ENCODE measurements at regions not wholly inside any gene's neighbourhood (a gene's known extent, or its start where the extent isn't known, plus 50 kb on each side); places are given as distances from the start of the nearest gene placed in this dataset.

DNA sequence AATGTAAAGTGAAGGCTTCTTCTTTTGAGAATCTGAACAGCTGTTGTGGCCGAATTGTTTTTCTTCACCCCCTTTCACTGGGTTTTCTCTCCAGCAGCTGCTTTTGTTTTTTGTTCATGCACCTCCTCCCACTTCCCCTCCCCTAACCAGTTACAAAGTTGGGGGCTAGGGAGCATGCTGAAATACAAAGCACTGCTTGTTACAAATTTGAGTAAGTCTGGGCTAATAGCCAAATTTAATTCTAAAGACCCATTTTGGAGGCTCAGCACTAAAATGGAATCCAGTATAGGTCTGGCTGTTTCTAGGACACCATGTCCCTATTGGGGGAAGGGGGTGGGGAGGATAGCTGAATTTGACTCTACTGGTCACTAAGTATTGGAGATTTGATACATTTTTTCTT is 89.2 kb upstream of the GPM6B start:
- intact Hi-C loops (cut with DNase I) = no loop called here
- Histone ChIP-seq H3K4me1 (no peaks in the 10 kb centered on the region), H3K36me3 (ENCODE audit: insufficient read depth in 1 of 2, low read depth in 1 of 2) (no peaks in the 10 kb centered on the region), H3K27ac (no peak overlapping the region), H3K9me3 (no peaks in the 10 kb centered on the region), H3K27me3 (ENCODE audit: insufficient read depth in 3 of 3, low read length in 2 of 3) (no peaks in the 10 kb centered on the region), H3K4me3 (no peak overlapping the region)
- TF ChIP-seq, protein P1, sequence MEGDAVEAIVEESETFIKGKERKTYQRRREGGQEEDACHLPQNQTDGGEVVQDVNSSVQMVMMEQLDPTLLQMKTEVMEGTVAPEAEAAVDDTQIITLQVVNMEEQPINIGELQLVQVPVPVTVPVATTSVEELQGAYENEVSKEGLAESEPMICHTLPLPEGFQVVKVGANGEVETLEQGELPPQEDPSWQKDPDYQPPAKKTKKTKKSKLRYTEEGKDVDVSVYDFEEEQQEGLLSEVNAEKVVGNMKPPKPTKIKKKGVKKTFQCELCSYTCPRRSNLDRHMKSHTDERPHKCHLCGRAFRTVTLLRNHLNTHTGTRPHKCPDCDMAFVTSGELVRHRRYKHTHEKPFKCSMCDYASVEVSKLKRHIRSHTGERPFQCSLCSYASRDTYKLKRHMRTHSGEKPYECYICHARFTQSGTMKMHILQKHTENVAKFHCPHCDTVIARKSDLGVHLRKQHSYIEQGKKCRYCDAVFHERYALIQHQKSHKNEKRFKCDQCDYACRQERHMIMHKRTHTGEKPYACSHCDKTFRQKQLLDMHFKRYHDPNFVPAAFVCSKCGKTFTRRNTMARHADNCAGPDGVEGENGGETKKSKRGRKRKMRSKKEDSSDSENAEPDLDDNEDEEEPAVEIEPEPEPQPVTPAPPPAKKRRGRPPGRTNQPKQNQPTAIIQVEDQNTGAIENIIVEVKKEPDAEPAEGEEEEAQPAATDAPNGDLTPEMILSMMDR (IDR thresholded peaks at IDR 0.05) = no peak
- DNase-seq (no peak), ATAC-seq (no peak)
- 7 to 15% (median 8%) methylated on average over 1 of the region's 1 CpG for WGBS, 3 donors

DNA sequence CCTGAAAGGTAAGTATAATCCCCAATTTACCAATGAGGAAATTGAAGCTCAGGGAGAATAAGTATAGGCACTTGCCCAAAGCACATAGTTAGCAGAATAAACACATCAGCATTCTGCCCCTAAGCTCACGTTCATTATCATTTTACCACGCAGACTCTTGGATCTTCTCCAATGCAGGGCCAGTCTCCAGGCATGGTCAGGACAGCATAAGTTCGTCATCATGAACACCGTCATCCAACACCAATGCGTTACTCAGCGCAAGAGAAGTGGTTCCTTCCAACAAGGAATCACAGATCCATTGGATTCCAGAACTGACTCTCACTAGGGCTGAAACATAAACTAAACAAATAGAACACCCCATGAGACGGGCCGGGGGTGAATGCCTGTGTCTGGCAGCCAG is 86.5 kb upstream of the GPM6B start:
- DNase-seq = no peak
- TF ChIP-seq, protein P1 (IDR thresholded peaks at IDR 0.05) = no peak
- no peaks in the 10 kb centered on the region for H3K36me3 ChIP-seq (ENCODE audit: insufficient read depth in 1 of 2, low read depth in 1 of 2)
- H3K27ac ChIP-seq = no peak overlapping the region
- 74 to 83% (median 76%) methylated on average over 8 of the region's 8 CpGs for WGBS, 3 donors
- intact Hi-C loops (cut with DNase I) = no loop called here
- H3K4me3 ChIP-seq = no peak overlapping the region
- H3K27me3 ChIP-seq (ENCODE audit: insufficient read depth in 3 of 3, low read length in 2 of 3) = peaks cover 0 to 4% (median 0%) of the 10 kb centered on the region in 3 donors
- H3K4me1 ChIP-seq = no peaks in the 10 kb centered on the region
- no peak for ATAC-seq
- H3K9me3 ChIP-seq = no peaks in the 10 kb centered on the region

DNA sequence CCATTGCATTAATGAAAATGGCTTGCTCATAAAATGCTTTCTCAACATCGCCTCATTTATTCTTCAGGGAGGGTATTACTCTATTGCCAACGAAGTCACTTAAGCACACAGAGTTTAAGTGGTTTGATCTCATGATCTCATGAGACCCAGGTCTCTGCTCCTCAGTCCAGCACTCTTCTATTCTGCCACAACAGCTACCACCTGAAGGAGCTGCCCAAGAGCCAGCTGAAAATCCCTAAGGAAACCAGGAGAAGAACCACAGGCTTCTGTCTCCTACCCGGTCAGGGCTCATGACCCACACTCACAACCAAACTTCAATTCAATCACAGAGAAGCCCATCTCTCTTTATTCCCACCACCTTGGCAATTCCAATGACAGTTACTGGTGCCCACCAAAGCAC is 85.5 kb upstream of the GPM6B start:
- WGBS, 3 donors = 82 to 97% (median 93%) methylated on average over 3 of the region's 3 CpGs
- no peak for ATAC-seq

DNA sequence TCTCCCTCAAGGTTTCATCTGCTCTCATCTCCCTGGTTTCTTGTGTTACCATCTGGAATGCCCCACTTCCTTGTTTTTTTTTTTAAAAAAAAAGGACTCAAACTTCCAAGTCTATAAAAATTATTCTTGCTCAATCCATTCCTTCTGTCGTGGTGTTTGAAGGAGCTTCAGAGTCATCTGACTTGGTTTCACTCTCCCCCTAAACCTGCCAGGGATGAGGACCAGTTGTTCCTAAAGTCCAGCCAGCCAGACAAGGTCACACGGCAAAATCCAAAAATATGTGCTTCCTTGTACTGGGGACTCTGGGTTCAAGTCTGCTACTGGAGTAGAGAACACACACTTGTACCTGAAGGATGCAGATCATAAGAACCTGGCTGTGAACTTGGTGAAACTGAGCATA is 84.5 kb upstream of the GPM6B start:
- no peaks in the 10 kb centered on the region for H3K4me1 ChIP-seq
- H3K36me3 ChIP-seq (ENCODE audit: insufficient read depth in 1 of 2, low read depth in 1 of 2) = no peaks in the 10 kb centered on the region
- no peak overlapping the region for H3K27ac ChIP-seq
- WGBS, 3 donors = 24 to 54% (median 28%) methylated on average over 2 of the region's 2 CpGs
- H3K27me3 ChIP-seq (ENCODE audit: insufficient read depth in 3 of 3, low read length in 2 of 3) = peaks cover 0 to 23% (median 0%) of the 10 kb centered on the region in 3 donors
- no peak overlapping the region for H3K4me3 ChIP-seq
- DNase-seq (no peak), ATAC-seq (no peak)
- H3K9me3 ChIP-seq = no peaks in the 10 kb centered on the region
- intact Hi-C loops (cut with DNase I) = no loop called here
- TF ChIP-seq, protein P1 (IDR thresholded peaks at IDR 0.05) = no peak

More for the DNA sequence above, 85.5 kb upstream of the GPM6B start:
- TF ChIP-seq, protein P1 (IDR thresholded peaks at IDR 0.05) = no peak
- Histone ChIP-seq H3K27me3 (ENCODE audit: insufficient read depth in 3 of 3, low read length in 2 of 3) (peaks cover 0 to 13% (median 0%) of the 10 kb centered on the region in 3 donors), H3K4me1 (no peaks in the 10 kb centered on the region), H3K36me3 (ENCODE audit: insufficient read depth in 1 of 2, low read depth in 1 of 2) (no peaks in the 10 kb centered on the region), H3K27ac (no peak overlapping the region), H3K4me3 (no peak overlapping the region), H3K9me3 (no peaks in the 10 kb centered on the region)
- DNase-seq = no peak
- intact Hi-C loops (cut with DNase I) = no loop called here

DNA sequence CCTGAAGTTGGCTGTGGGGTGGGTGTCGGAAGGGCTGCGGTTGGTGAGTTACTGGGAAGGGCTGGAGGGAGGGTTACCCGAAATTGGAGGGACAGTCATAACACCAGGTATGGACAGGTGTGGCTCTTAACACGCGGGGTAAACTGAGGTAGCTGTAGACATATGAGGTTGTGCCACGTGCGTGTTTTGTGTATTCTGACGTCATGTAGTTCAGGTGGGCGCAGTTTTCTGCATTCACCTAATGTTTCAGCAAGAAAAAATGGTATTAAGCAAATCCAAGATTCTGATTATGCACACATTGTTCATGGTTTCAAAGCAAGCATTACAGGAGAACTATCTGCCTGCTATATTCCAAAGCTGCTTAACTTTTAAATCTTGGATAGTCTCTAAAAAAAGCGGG is 83.5 kb upstream of the GPM6B start:
- no peaks in the 10 kb centered on the region for H3K4me1 ChIP-seq
- no peaks in the 10 kb centered on the region for H3K36me3 ChIP-seq (ENCODE audit: insufficient read depth in 1 of 2, low read depth in 1 of 2)
- no peak overlapping the region for H3K27ac ChIP-seq
- intact Hi-C loops (cut with DNase I) = no loop called here
- H3K9me3 ChIP-seq = no peaks in the 10 kb centered on the region
- ATAC-seq (no peak), DNase-seq (no peak)
- H3K27me3 ChIP-seq (ENCODE audit: insufficient read depth in 3 of 3, low read length in 2 of 3) = peaks cover 0 to 27% (median 0%) of the 10 kb centered on the region in 3 donors
- WGBS, 3 donors = 70 to 87% (median 74%) methylated on average over 10 of the region's 10 CpGs
- TF ChIP-seq, protein P1 (IDR thresholded peaks at IDR 0.05) = no peak
- H3K4me3 ChIP-seq = no peak overlapping the region
